ENCODE measurements at regions not wholly inside any gene's neighbourhood (a gene's known extent, or its start where the extent isn't known, plus 50 kb on each side); places are given as distances from the start of the nearest gene placed in this dataset.

GRCh38 chr12:88298761-88299242 is 156.7 kb downstream of the TMTC3 start:
- no peak overlapping the region for H3K4me3 ChIP-seq
- ChIA-PET RAD21 (ENCODE audit: unreplicated experiment) (interaction anchor here (0.8 to 3.1 kb wide), 17 partner anchors 10 to 586 kb away, joined by 3 to 32 read pairs (median 6); no protein-coding TSS in a partner anchor), POLR2A (interaction anchor here (1.0 to 3.5 kb wide), 7 partner anchors 9 to 154 kb away, joined by 3 to 19 read pairs (median 5); no protein-coding TSS in a partner anchor), CTCF (interaction anchor here (0.6 to 2.5 kb wide), 8 partner anchors 10 to 157 kb away, joined by 3 to 9 read pairs (median 6); partner anchors contain the start of genes CEP290 and TMTC3), SMC1A (ENCODE audit: uncharacterized antibody, unreplicated experiment) (interaction anchor here (0.7 to 5.5 kb wide), 27 partner anchors 10 to 184 kb away, joined by 3 to 69 read pairs (median 6); partner anchors contain the start of genes CEP290 and TMTC3)
- no peaks in the 10 kb centered on the region for H3K79me2 ChIP-seq (ENCODE audit: control insufficient read depth, insufficient read depth, low read length)
- WGBS (ENCODE audit: insufficient coverage, insufficient replicate concordance, low lambda C conversion rate, missing lambda C conversion rate), result 51% methylated on average over 4 of the region's 4 CpGs
- H3K9ac ChIP-seq (ENCODE audit: control insufficient read depth, insufficient read depth, low read length), result no peak overlapping the region
- peak overlapping the region; percentile 17 for H2AFZ ChIP-seq (ENCODE audit: control insufficient read depth, low read depth, low read length)
- DNase-seq (ENCODE audit: low read depth, low spot score) (peak; percentile 31), ATAC-seq (peak; percentile 63), FAIRE-seq (no peak)
- peak overlapping the region; percentile 71 for H3K27ac ChIP-seq (ENCODE audit: control insufficient read depth, insufficient read depth)
- no peaks in the 10 kb centered on the region for H3K27me3 ChIP-seq (replicated peaks in 1 of 2; ENCODE audit: control insufficient read depth in 2 of 2, insufficient read depth in 2 of 2, low read length in 1 of 2)
- in situ Hi-C loops (cut with MboI) (no loop called here), intact Hi-C loops (cut with micrococcal nuclease; ENCODE audit: unreplicated experiment) (loop anchor here (1.0 to 5.0 kb wide), 4 partner anchors 34 to 157 kb away; partner anchors contain the start of genes CEP290 and TMTC3)
- H4K20me1 ChIP-seq (ENCODE audit: control insufficient read depth, insufficient read depth), result no peaks in the 10 kb centered on the region
- H3K4me1 ChIP-seq (ENCODE audit: control insufficient read depth, insufficient read depth, low read length), result peaks cover 5% of the 10 kb centered on the region; the same call in 1 of the 2 replicates
- peak overlapping the region; percentile 7; the same call in 1 of the 2 replicates for H3K4me2 ChIP-seq (ENCODE audit: control insufficient read depth, insufficient read depth)
- no peaks in the 10 kb centered on the region for H3K36me3 ChIP-seq (ENCODE audit: control insufficient read depth in 2 of 2, insufficient read depth in 2 of 2, low read length in 1 of 2)
- BruUV-seq (replicated peaks), result no TSS peak
- no peaks in the 10 kb centered on the region; the same call in 2 of the 3 replicates for H3K9me3 ChIP-seq (replicated peaks; ENCODE audit: control insufficient read depth, insufficient read depth, low read length)
- no peak for TF ChIP-seq HSF1 (IDR thresholded peaks at IDR 0.05; ENCODE audit: low read depth, low read length)
- peak; percentile 62; the same call in 1 of the 2 replicates for TF ChIP-seq RELB (IDR thresholded peaks at IDR 0.05; ENCODE audit: low read depth)
- no peak for TF ChIP-seq SMAD1 (IDR thresholded peaks at IDR 0.05; ENCODE audit: low read depth, partially characterized antibody)
- TF ChIP-seq ATF7 (IDR thresholded peaks at IDR 0.05; ENCODE audit: low read depth), result peak; percentile 56
- peak in 1 of 2 experiments; percentile 52; a peak in 1 of 4 replicates for TF ChIP-seq ETV6 (conservative IDR thresholded peaks at IDR 0.05 in 1 of 2, IDR thresholded peaks at IDR 0.05 in 1 of 2; ENCODE audit: borderline replicate concordance in 1 of 2, low read depth in 1 of 2)
- TF ChIP-seq POLR2A (IDR thresholded peaks at IDR 0.05; ENCODE audit: low read depth, low read length), result no peak
- no peak for TF ChIP-seq ZNF24 (IDR thresholded peaks at IDR 0.05)
- TF ChIP-seq IKZF2 (IDR thresholded peaks at IDR 0.05), result peak; percentile 31 to 56; a peak in 2 of 4 replicates
- TF ChIP-seq ZBTB40 (IDR thresholded peaks at IDR 0.05; ENCODE audit: borderline replicate concordance), result no peak
- TF ChIP-seq BCL11A (IDR thresholded peaks at IDR 0.05; ENCODE audit: low read depth, low read length), result 0 out of 2 replicates have a peak, but pooled peaks have one; percentile 37
- peak; percentile 35; the same call in 1 of the 2 replicates for TF ChIP-seq CREM (IDR thresholded peaks at IDR 0.05; ENCODE audit: low read depth)
- TF ChIP-seq CEBPZ (IDR thresholded peaks at IDR 0.05; ENCODE audit: low read depth, low read length), result no peak
